Activated T-cell treated with anti-CD3 and anti-CD28 coated beads for 4 hours (primary cell): ENCODE measurements at regions not wholly inside any gene's neighbourhood (a gene's known extent, or its start where the extent isn't known, plus 50 kb on each side); places are given as distances from the start of the nearest gene placed in this dataset.

ENCODE experiments used
- DNase-seq: peaks from one replicate; pipeline ENCODE4 v3.0.0-alpha.2; 2020

GRCh38 chr9:129504404-129504803 is 116.5 kb downstream of the C9orf50 start:
- no peak for DNase-seq

GRCh38 chr9:129501771-129502319 is 119.1 kb downstream of the C9orf50 start:
- DNase-seq = no peak

GRCh38 chr9:129500863-129501770 is 119.8 kb downstream of the C9orf50 start:
- no peak for DNase-seq

GRCh38 chr9:129500161-129500862 is 120.6 kb downstream of the C9orf50 start:
- DNase-seq = no peak

- DNase-seq = no peak
Measured at GRCh38 chr9:129498451-129499384, 122.2 kb downstream of the C9orf50 start.

- no peak for DNase-seq
Measured at GRCh38 chr9:129497813-129498450, 123.0 kb downstream of the C9orf50 start.

- no peak for DNase-seq
Measured at GRCh38 chr9:129497005-129497812, 123.7 kb downstream of the C9orf50 start.

- DNase-seq = peak; percentile 84
Measured at GRCh38 chr9:129496473-129497004, 124.4 kb downstream of the C9orf50 start.

- peak; percentile 74 for DNase-seq
Measured at GRCh38 chr9:129495620-129496472, 125.1 kb downstream of the C9orf50 start.

GRCh38 chr9:129494113-129494789 is 126.7 kb downstream of the C9orf50 start:
- DNase-seq = no peak

- no peak for DNase-seq
Measured at GRCh38 chr9:129493706-129494047, 127.2 kb downstream of the C9orf50 start.

- DNase-seq = no peak
Measured at GRCh38 chr9:129493002-129493705, 127.7 kb downstream of the C9orf50 start.

GRCh38 chr9:129491487-129491855 is 129.4 kb downstream of the C9orf50 start:
- DNase-seq = no peak

GRCh38 chr9:129490583-129491486 is 130.1 kb downstream of the C9orf50 start:
- DNase-seq = no peak

- DNase-seq = peak; percentile 59
Measured at GRCh38 chr9:129489838-129490582, 130.9 kb downstream of the C9orf50 start.

- DNase-seq = peak; percentile 55
Measured at GRCh38 chr9:129487658-129488483, 133.0 kb downstream of the C9orf50 start.
